KOPT-K1 (cell line): ENCODE measurements at regions not wholly inside any gene's neighbourhood (a gene's known extent, or its start where the extent isn't known, plus 50 kb on each side); places are given as distances from the start of the nearest gene placed in this dataset.

Experiments used
- H3K27ac ChIP-seq: fragments of 200-600 bp; sonication (generic); 2 replicates; pipeline ENCODE4 v1.5.1; 2016; ENCODE audit warnings: antibody characterized with exemption, mild to moderate bottlenecking, low read depth, low read length; ENCODE audit not compliant: poor library complexity, severe bottlenecking
- H3K36me3 ChIP-seq: fragments of 200-600 bp; sonication (generic); 2 replicates; pipeline ENCODE4 v1.5.1; 2017; ENCODE audit warnings: antibody characterized with exemption, mild to moderate bottlenecking, low read length, moderate library complexity; ENCODE audit not compliant: insufficient read depth
- H3K9me3 ChIP-seq: fragments of 200-600 bp; sonication (generic); 2 replicates; pipeline ENCODE4 v1.5.1; 2017; ENCODE audit warnings: antibody characterized with exemption, low read length, mild to moderate bottlenecking; ENCODE audit not compliant: insufficient read depth, poor library complexity, severe bottlenecking

- Histone ChIP-seq H3K36me3 (no peaks in the 10 kb centered on the region), H3K9me3 (no peaks in the 10 kb centered on the region), H3K27ac (no peak overlapping the region)
These were observed 51.4 kb upstream of the ITM2B start for GRCh38 chr13:48181482-48182145.

GRCh38 chr13:48178126-48178525, 54.9 kb upstream of the ITM2B start:
- Histone ChIP-seq H3K27ac (no peak overlapping the region), H3K36me3 (no peaks in the 10 kb centered on the region)

GRCh38 chr13:48176781-48177180, 56.2 kb upstream of the ITM2B start:
- H3K9me3 ChIP-seq = no peaks in the 10 kb centered on the region
- no peak overlapping the region for H3K27ac ChIP-seq
- no peaks in the 10 kb centered on the region for H3K36me3 ChIP-seq

More at GRCh38 chr13:48178126-48178525, 54.9 kb upstream of the ITM2B start:
- H3K9me3 ChIP-seq = no peaks in the 10 kb centered on the region

- H3K9me3 ChIP-seq = no peaks in the 10 kb centered on the region
- no peaks in the 10 kb centered on the region for H3K36me3 ChIP-seq
- no peak overlapping the region for H3K27ac ChIP-seq
These were observed 57.8 kb upstream of the ITM2B start for GRCh38 chr13:48175185-48175584.

- Histone ChIP-seq H3K27ac (no peak overlapping the region), H3K36me3 (no peaks in the 10 kb centered on the region), H3K9me3 (no peaks in the 10 kb centered on the region)
These were observed 65.1 kb upstream of the ITM2B start for GRCh38 chr13:48167866-48168265.

- H3K27ac ChIP-seq = no peak overlapping the region
- H3K9me3 ChIP-seq = no peaks in the 10 kb centered on the region
- no peaks in the 10 kb centered on the region for H3K36me3 ChIP-seq
These were observed 67.3 kb upstream of the ITM2B start for GRCh38 chr13:48165727-48166126.

- H3K27ac ChIP-seq = no peak overlapping the region
- no peaks in the 10 kb centered on the region for H3K36me3 ChIP-seq
- H3K9me3 ChIP-seq = no peaks in the 10 kb centered on the region
These were observed 67.9 kb upstream of the ITM2B start for GRCh38 chr13:48165063-48165462.

- Histone ChIP-seq H3K27ac (no peak overlapping the region), H3K9me3 (no peaks in the 10 kb centered on the region), H3K36me3 (no peaks in the 10 kb centered on the region)
These were observed 68.2 kb upstream of the MED4 start for GRCh38 chr13:48163061-48163460.

GRCh38 chr13:48162217-48162616, 67.3 kb upstream of the MED4 start:
- H3K9me3 ChIP-seq = no peaks in the 10 kb centered on the region
- no peaks in the 10 kb centered on the region for H3K36me3 ChIP-seq
- H3K27ac ChIP-seq = no peak overlapping the region

GRCh38 chr13:48161530-48162179, 66.8 kb upstream of the MED4 start:
- Histone ChIP-seq H3K9me3 (no peaks in the 10 kb centered on the region), H3K27ac (no peak overlapping the region), H3K36me3 (no peaks in the 10 kb centered on the region)

GRCh38 chr13:48160606-48161278, 65.8 kb upstream of the MED4 start:
- H3K27ac ChIP-seq = no peak overlapping the region

GRCh38 chr13:48159826-48160225, 64.9 kb upstream of the MED4 start:
- no peak overlapping the region for H3K27ac ChIP-seq
- no peaks in the 10 kb centered on the region for H3K9me3 ChIP-seq
- H3K36me3 ChIP-seq = no peaks in the 10 kb centered on the region

More at GRCh38 chr13:48160606-48161278, 65.8 kb upstream of the MED4 start:
- H3K9me3 ChIP-seq = no peaks in the 10 kb centered on the region
- no peaks in the 10 kb centered on the region for H3K36me3 ChIP-seq

GRCh38 chr13:48159401-48159800, 64.5 kb upstream of the MED4 start:
- no peaks in the 10 kb centered on the region for H3K9me3 ChIP-seq
- H3K36me3 ChIP-seq = no peaks in the 10 kb centered on the region
- H3K27ac ChIP-seq = no peak overlapping the region

GRCh38 chr13:48158915-48159314, 64.0 kb upstream of the MED4 start:
- peak overlapping the region; percentile 44 for H3K27ac ChIP-seq
- no peaks in the 10 kb centered on the region for H3K36me3 ChIP-seq
- H3K9me3 ChIP-seq = no peaks in the 10 kb centered on the region

- Histone ChIP-seq H3K27ac (peak overlapping the region; percentile 44), H3K36me3 (no peaks in the 10 kb centered on the region), H3K9me3 (no peaks in the 10 kb centered on the region)
These were observed 63.4 kb upstream of the MED4 start for GRCh38 chr13:48158290-48158689.
